ENCODE measurements at regions not wholly inside any gene's neighbourhood (a gene's known extent, or its start where the extent isn't known, plus 50 kb on each side); places are given as distances from the start of the nearest gene placed in this dataset.

DNA sequence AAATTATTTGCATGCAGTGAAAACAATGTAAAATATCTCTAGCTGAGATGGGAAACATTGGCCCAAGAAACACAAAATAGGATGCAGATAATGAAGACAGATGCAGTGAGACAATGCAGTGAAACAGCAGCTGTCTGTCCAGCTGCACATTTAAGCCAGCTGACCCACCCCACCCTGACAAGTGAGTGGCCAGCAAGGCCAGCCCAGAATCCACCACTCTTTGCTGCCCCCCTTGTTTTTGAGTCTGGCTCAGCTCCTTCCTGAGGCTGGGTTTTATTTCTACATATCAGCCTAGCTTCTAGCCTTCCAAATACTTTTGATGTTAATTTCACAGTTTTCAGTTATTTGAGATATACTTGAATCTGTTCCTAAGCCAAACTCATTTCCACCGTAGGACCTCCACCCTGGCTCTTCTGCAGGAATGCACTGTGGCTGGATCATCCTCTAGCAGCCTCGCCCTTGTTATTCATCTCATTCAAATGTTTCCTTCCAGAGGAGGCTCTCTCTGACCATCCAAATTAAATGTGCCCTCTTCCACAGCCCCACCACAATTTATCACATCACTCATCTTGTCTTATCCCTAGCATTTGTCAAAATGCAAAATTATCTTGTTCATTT lies 154.1 kb upstream of the POU2AF2 start:
- DNase-seq (ENCODE audit: low spot score) = no peak
- H3K4me1 Mint-ChIP-seq (ENCODE audit: unreplicated experiment) = no peaks in the 10 kb centered on the region
- H3K36me3 Mint-ChIP-seq (ENCODE audit: low read depth, unreplicated experiment) = no peaks in the 10 kb centered on the region
- H3K9me3 Mint-ChIP-seq (ENCODE audit: unreplicated experiment) = no peaks in the 10 kb centered on the region
- TF ChIP-seq, protein P1, sequence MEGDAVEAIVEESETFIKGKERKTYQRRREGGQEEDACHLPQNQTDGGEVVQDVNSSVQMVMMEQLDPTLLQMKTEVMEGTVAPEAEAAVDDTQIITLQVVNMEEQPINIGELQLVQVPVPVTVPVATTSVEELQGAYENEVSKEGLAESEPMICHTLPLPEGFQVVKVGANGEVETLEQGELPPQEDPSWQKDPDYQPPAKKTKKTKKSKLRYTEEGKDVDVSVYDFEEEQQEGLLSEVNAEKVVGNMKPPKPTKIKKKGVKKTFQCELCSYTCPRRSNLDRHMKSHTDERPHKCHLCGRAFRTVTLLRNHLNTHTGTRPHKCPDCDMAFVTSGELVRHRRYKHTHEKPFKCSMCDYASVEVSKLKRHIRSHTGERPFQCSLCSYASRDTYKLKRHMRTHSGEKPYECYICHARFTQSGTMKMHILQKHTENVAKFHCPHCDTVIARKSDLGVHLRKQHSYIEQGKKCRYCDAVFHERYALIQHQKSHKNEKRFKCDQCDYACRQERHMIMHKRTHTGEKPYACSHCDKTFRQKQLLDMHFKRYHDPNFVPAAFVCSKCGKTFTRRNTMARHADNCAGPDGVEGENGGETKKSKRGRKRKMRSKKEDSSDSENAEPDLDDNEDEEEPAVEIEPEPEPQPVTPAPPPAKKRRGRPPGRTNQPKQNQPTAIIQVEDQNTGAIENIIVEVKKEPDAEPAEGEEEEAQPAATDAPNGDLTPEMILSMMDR (IDR thresholded peaks at IDR 0.05; ENCODE audit: unreplicated experiment) = no peak
- H3K27ac Mint-ChIP-seq (ENCODE audit: unreplicated experiment) = no peak overlapping the region
- no peak overlapping the region for H3K4me3 Mint-ChIP-seq (ENCODE audit: unreplicated experiment)
- no peaks in the 10 kb centered on the region for H3K27me3 Mint-ChIP-seq (ENCODE audit: unreplicated experiment)

DNA sequence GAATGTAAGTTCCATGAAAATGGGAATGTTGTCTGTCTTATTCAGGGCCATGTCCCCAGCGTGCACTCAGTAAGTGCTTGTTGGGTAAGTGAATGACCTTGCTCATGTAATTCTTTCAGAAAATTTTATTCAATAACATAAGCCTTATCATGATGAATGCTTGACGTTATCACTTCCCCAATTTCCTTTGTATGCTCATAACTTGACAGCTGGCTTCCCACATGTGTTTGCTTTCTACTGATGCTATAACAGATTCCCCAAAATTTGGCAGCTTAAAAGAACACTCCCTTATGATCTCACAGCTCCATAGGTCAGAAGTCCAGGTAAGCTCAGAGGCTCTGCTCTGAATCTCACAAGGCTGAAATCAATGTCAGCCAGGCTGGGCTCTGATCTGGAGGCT lies 155.8 kb upstream of the POU2AF2 start:
- Mint-ChIP-seq H3K27ac (ENCODE audit: unreplicated experiment) (no peak overlapping the region), H3K27me3 (ENCODE audit: unreplicated experiment) (no peaks in the 10 kb centered on the region), H3K4me1 (ENCODE audit: unreplicated experiment) (no peaks in the 10 kb centered on the region), H3K4me3 (ENCODE audit: unreplicated experiment) (no peak overlapping the region), H3K9me3 (ENCODE audit: unreplicated experiment) (no peaks in the 10 kb centered on the region), H3K36me3 (ENCODE audit: low read depth, unreplicated experiment) (no peaks in the 10 kb centered on the region)
- no peak for DNase-seq (ENCODE audit: low spot score)
- TF ChIP-seq, protein P1 (IDR thresholded peaks at IDR 0.05; ENCODE audit: unreplicated experiment) = no peak

DNA sequence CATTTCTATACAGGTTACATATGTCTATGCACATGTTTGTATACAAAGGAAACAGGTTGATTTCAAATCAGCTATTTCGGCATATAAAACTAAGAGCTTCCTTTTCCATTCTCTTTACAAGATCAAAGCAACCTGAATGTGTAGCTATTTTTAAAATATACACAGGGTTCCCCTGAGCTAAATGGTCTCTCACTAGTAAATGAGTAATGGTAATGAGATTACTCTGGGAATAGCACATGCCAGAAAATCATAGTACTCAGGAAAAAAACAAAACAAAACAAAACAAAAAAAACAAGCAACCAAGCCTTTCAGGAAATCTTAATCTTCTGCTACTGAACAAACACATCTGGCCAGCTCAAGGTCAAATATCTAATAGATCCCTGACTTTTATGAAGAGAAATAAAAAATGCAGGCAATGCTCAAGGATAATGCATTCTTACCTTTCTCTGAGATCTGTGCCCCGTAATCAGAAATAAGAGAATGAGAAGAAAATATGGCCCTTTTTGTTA lies 156.6 kb upstream of the POU2AF2 start:
- TF ChIP-seq, protein P1 (IDR thresholded peaks at IDR 0.05; ENCODE audit: unreplicated experiment) = no peak
- H3K27ac Mint-ChIP-seq (ENCODE audit: unreplicated experiment) = no peak overlapping the region
- H3K36me3 Mint-ChIP-seq (ENCODE audit: low read depth, unreplicated experiment) = no peaks in the 10 kb centered on the region
- H3K9me3 Mint-ChIP-seq (ENCODE audit: unreplicated experiment) = no peaks in the 10 kb centered on the region
- H3K27me3 Mint-ChIP-seq (ENCODE audit: unreplicated experiment) = no peaks in the 10 kb centered on the region
- no peaks in the 10 kb centered on the region for H3K4me1 Mint-ChIP-seq (ENCODE audit: unreplicated experiment)
- no peak overlapping the region for H3K4me3 Mint-ChIP-seq (ENCODE audit: unreplicated experiment)
- DNase-seq (ENCODE audit: low spot score) = no peak

DNA sequence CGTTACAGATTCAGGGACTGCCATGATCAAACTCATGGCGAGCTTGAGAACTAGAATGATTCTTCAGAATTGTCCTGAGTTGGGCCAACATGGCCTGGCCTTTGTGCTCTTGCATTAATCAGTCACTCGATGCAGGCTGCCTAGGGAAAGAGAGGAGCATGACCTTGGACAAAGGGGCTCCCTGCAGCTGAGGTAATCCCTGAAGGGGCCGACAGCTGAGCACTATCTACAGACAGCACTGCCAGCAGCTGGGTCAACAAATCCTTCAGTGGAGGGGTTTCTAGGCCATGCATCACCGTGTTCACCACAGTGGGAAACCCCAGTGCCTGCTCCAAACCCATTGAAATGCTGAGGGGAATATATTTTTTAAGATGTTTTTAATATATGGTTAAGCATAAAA lies 159.5 kb upstream of the POU2AF2 start:
- Mint-ChIP-seq H3K4me3 (ENCODE audit: unreplicated experiment) (no peak overlapping the region), H3K27ac (ENCODE audit: unreplicated experiment) (no peak overlapping the region), H3K4me1 (ENCODE audit: unreplicated experiment) (no peaks in the 10 kb centered on the region), H3K9me3 (ENCODE audit: unreplicated experiment) (no peaks in the 10 kb centered on the region), H3K27me3 (ENCODE audit: unreplicated experiment) (peaks cover 2% of the 10 kb centered on the region), H3K36me3 (ENCODE audit: low read depth, unreplicated experiment) (no peaks in the 10 kb centered on the region)
- TF ChIP-seq, protein P1 (IDR thresholded peaks at IDR 0.05; ENCODE audit: unreplicated experiment) = no peak
- no peak for DNase-seq (ENCODE audit: low spot score)

DNA sequence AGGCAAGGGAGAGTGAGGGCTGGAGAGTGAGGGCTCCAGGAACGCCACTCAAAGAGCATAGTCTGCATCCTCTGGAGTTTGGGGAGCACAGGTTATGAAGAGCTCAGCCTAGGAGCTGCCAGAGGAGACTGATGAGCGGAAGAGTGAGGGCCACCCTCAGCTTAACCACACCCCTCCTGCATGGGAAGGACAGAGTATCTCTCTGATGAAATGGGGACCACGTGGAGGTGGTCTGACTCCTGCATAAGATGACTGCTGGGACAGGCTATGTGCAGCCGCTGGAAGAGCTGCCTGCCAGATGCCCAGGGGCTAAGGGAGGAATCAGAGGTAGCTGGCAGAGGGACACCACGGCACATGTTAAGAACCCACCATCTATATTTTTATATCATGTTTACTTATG lies 162.9 kb upstream of the POU2AF2 start:
- no peaks in the 10 kb centered on the region for H3K36me3 Mint-ChIP-seq (ENCODE audit: low read depth, unreplicated experiment)
- no peaks in the 10 kb centered on the region for H3K4me1 Mint-ChIP-seq (ENCODE audit: unreplicated experiment)
- DNase-seq (ENCODE audit: low spot score) = no peak
- H3K4me3 Mint-ChIP-seq (ENCODE audit: unreplicated experiment) = no peak overlapping the region
- TF ChIP-seq, protein P1 (IDR thresholded peaks at IDR 0.05; ENCODE audit: unreplicated experiment) = no peak
- no peak overlapping the region for H3K27ac Mint-ChIP-seq (ENCODE audit: unreplicated experiment)
- no peaks in the 10 kb centered on the region for H3K9me3 Mint-ChIP-seq (ENCODE audit: unreplicated experiment)
- H3K27me3 Mint-ChIP-seq (ENCODE audit: unreplicated experiment) = peaks cover 2% of the 10 kb centered on the region
